ENCODE measurements at regions not wholly inside any gene's neighbourhood (a gene's known extent, or its start where the extent isn't known, plus 50 kb on each side); places are given as distances from the start of the nearest gene placed in this dataset.

DNA sequence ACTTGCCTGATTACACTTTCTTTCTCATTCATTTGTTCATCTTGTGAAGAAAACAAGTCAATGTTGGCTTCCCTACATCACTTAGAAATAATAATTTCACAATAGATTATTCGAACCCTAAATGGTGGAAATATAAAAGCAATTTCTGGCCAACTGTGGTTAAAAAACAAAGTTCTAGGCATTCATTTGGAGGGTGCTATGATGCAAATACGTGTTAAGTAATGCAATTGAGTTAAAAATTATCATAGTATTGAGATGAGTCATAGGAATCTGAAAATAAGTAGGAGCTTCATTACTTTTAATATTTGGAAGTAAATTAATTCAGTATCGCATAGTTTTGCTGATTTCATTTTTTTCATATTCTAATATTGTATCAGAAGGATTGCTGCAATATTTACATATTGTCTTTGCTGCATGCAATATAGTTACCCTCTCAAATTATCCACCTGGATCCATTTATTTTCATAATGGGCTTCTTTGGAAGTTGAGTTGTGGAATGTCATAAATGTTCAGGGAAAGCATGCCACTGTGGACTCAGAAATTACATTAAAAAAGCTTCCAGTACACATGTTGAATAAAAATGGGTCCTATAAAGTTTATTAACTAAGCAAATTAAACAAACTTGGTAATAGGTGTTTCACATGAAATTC is 647.7 kb upstream of the WWC1 start:
- H3K4me3 ChIP-seq (ENCODE audit: severe bottlenecking), result no peak overlapping the region
- H3K36me3 ChIP-seq (ENCODE audit: low read depth), result no peaks in the 10 kb centered on the region
- peaks cover 42% of the 10 kb centered on the region for H3K4me1 ChIP-seq (ENCODE audit: insufficient read depth, poor library complexity, severe bottlenecking)
- DNase-seq (ENCODE audit: low spot score) (no peak), ATAC-seq (ENCODE audit: low read depth) (0 out of 3 replicates have a peak, but pooled peaks have one; percentile 19)
- H3K27me3 ChIP-seq (ENCODE audit: insufficient read depth, poor library complexity, severe bottlenecking), result no peaks in the 10 kb centered on the region
- no peaks in the 10 kb centered on the region for H3K9me3 ChIP-seq (ENCODE audit: severe bottlenecking)
- TF ChIP-seq, protein P1, sequence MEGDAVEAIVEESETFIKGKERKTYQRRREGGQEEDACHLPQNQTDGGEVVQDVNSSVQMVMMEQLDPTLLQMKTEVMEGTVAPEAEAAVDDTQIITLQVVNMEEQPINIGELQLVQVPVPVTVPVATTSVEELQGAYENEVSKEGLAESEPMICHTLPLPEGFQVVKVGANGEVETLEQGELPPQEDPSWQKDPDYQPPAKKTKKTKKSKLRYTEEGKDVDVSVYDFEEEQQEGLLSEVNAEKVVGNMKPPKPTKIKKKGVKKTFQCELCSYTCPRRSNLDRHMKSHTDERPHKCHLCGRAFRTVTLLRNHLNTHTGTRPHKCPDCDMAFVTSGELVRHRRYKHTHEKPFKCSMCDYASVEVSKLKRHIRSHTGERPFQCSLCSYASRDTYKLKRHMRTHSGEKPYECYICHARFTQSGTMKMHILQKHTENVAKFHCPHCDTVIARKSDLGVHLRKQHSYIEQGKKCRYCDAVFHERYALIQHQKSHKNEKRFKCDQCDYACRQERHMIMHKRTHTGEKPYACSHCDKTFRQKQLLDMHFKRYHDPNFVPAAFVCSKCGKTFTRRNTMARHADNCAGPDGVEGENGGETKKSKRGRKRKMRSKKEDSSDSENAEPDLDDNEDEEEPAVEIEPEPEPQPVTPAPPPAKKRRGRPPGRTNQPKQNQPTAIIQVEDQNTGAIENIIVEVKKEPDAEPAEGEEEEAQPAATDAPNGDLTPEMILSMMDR (IDR thresholded peaks at IDR 0.05; ENCODE audit: poor library complexity, severe bottlenecking), result no peak
- H3K27ac ChIP-seq (ENCODE audit: poor library complexity, severe bottlenecking), result peak overlapping the region; percentile 95

DNA sequence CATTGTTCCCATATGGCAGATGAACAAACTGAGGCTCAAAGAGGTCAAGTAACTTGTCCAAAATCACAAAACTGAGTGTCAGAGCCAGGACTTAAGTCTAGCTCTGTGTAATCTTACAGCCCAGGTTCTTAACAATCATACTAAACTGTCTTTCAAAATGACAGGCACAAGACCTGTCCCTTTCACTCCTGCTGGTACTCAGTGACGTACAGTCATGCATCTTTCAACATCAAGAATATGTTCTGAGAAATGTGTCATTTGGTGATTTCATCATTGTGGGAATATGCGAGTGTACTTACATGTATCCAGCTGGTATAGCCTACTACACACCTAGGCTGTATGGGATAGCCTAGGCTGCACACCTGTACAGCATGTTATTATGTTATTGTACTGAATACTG is 646.8 kb upstream of the WWC1 start:
- H3K9me3 ChIP-seq (ENCODE audit: severe bottlenecking), result no peaks in the 10 kb centered on the region
- H3K27ac ChIP-seq (ENCODE audit: poor library complexity, severe bottlenecking), result peak overlapping the region; percentile 95
- no peak for DNase-seq (ENCODE audit: low spot score)

DNA sequence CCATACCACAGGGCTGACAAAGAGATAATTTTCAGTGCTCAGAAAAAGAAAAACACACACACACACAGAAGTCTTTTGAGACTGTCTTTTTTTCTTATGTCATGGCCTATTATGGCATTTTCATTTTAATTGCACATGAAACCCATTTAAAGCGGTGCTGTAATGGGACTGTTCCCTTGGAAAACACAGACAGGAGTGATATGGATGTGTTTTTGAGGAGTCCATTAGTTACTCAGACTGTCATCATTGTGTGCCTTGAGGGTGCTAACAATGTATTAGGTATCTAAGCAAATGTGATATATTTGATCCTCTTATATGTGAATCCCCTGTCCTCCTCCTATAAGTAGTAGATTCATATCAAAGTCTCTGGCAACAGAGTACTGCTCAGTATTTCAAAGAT is 642.0 kb upstream of the WWC1 start:
- TF ChIP-seq, protein P1 (IDR thresholded peaks at IDR 0.05; ENCODE audit: poor library complexity, severe bottlenecking), result no peak
- Histone ChIP-seq H3K4me3 (ENCODE audit: severe bottlenecking) (no peak overlapping the region), H3K9me3 (ENCODE audit: severe bottlenecking) (no peaks in the 10 kb centered on the region), H3K27me3 (ENCODE audit: insufficient read depth, poor library complexity, severe bottlenecking) (no peaks in the 10 kb centered on the region), H3K27ac (ENCODE audit: poor library complexity, severe bottlenecking) (no peak overlapping the region), H3K36me3 (ENCODE audit: low read depth) (no peaks in the 10 kb centered on the region), H3K4me1 (ENCODE audit: insufficient read depth, poor library complexity, severe bottlenecking) (peaks cover 34% of the 10 kb centered on the region)
- no peak for DNase-seq (ENCODE audit: low spot score)
- ATAC-seq (ENCODE audit: low read depth), result no peak

More for the DNA sequence above, 646.8 kb upstream of the WWC1 start:
- H3K36me3 ChIP-seq (ENCODE audit: low read depth), result no peaks in the 10 kb centered on the region
- TF ChIP-seq, protein P1 (IDR thresholded peaks at IDR 0.05; ENCODE audit: poor library complexity, severe bottlenecking), result no peak
- ATAC-seq (ENCODE audit: low read depth), result peak; percentile 77
- no peaks in the 10 kb centered on the region for H3K27me3 ChIP-seq (ENCODE audit: insufficient read depth, poor library complexity, severe bottlenecking)
- no peak overlapping the region for H3K4me3 ChIP-seq (ENCODE audit: severe bottlenecking)
- peaks cover 34% of the 10 kb centered on the region for H3K4me1 ChIP-seq (ENCODE audit: insufficient read depth, poor library complexity, severe bottlenecking)

DNA sequence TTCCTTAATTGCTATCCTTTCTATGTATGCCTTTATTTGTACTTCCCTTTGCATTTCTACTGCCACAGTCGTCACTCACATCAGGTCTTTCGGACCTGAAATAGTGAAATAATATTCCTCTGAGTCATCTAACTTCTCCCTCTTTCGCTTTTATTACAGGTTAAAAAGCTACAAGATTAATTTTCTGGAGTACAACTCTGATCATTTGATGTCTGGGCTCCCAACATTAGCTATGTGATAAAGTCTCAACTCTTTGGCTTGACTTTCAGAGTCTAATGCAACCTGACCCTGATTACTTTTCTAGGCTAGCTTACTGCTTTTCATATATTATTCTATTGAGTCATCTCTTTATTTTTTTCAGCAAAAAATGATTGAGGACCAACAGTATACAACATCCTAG is 638.8 kb upstream of the WWC1 start:
- ATAC-seq (ENCODE audit: low read depth) (peak; percentile 71), DNase-seq (ENCODE audit: low spot score) (no peak)
- TF ChIP-seq, protein P1 (IDR thresholded peaks at IDR 0.05; ENCODE audit: poor library complexity, severe bottlenecking), result no peak
- Histone ChIP-seq H3K27me3 (ENCODE audit: insufficient read depth, poor library complexity, severe bottlenecking) (no peaks in the 10 kb centered on the region), H3K4me1 (ENCODE audit: insufficient read depth, poor library complexity, severe bottlenecking) (peaks cover 26% of the 10 kb centered on the region), H3K27ac (ENCODE audit: poor library complexity, severe bottlenecking) (peak overlapping the region; percentile 82), H3K4me3 (ENCODE audit: severe bottlenecking) (no peak overlapping the region), H3K9me3 (ENCODE audit: severe bottlenecking) (no peaks in the 10 kb centered on the region), H3K36me3 (ENCODE audit: low read depth) (no peaks in the 10 kb centered on the region)

DNA sequence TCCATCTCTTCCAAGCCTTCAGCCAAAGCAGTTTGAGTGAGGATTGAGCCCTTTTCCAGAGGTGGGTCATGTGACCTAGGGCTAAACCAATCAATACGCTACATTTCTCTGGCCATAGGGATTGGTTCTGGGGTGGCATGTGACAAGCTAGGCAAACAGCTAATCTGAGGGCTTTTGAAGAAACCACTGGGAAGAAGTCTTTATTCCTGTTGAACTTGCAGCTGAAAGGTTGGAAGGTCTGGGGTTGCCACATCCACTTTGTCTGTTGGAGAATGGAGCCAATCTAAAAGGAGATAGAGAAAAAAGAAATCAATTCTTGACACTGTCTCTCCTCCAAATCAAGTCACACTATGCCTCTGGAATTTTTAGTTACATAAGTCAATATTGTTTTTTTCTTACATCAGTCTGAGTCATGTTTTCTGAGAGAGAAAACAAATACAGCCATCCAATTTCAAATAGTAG is 637.8 kb upstream of the WWC1 start:
- peaks cover 26% of the 10 kb centered on the region for H3K4me1 ChIP-seq (ENCODE audit: insufficient read depth, poor library complexity, severe bottlenecking)
- H3K36me3 ChIP-seq (ENCODE audit: low read depth), result no peaks in the 10 kb centered on the region
- no peaks in the 10 kb centered on the region for H3K27me3 ChIP-seq (ENCODE audit: insufficient read depth, poor library complexity, severe bottlenecking)
- H3K27ac ChIP-seq (ENCODE audit: poor library complexity, severe bottlenecking), result peak overlapping the region; percentile 82
- H3K9me3 ChIP-seq (ENCODE audit: severe bottlenecking), result no peaks in the 10 kb centered on the region
- DNase-seq (ENCODE audit: low spot score) (no peak), ATAC-seq (ENCODE audit: low read depth) (peak; percentile 74)
- TF ChIP-seq, protein P1 (IDR thresholded peaks at IDR 0.05; ENCODE audit: poor library complexity, severe bottlenecking), result no peak
- H3K4me3 ChIP-seq (ENCODE audit: severe bottlenecking), result no peak overlapping the region
